GOT3 (cell line): ENCODE measurements at regions not wholly inside any gene's neighbourhood (a gene's known extent, or its start where the extent isn't known, plus 50 kb on each side); places are given as distances from the start of the nearest gene placed in this dataset.

Source experiments
- DNase-seq: peaks from one replicate; lab custom pipeline; 2025; ENCODE audit warnings: mixed read lengths; lab: John Stamatoyannopoulos, UW

- DNase-seq = no peak
Observed at GRCh38 chr15:99509686-99510461, 55.9 kb upstream of the MEF2A start.

DNA sequence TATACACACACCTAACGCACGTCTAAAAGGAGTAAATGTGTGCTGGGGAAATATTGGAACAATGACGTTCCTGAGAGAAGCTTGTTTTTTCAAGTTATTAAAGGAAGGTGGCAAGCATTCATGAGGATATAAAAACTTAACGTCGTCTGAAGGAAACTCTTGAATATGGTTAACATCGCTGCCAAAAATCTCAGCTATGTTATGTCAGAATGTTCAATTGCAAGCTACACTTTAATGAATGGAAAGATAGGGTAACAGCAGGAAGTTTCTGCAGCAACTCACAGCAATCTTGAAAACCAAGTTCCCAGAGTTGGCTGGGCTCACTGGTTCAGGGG, 54.3 kb upstream of the MEF2A start:
- DNase-seq = no peak

- no peak for DNase-seq
Observed at GRCh38 chr15:99511866-99512661, 53.7 kb upstream of the MEF2A start.

DNA sequence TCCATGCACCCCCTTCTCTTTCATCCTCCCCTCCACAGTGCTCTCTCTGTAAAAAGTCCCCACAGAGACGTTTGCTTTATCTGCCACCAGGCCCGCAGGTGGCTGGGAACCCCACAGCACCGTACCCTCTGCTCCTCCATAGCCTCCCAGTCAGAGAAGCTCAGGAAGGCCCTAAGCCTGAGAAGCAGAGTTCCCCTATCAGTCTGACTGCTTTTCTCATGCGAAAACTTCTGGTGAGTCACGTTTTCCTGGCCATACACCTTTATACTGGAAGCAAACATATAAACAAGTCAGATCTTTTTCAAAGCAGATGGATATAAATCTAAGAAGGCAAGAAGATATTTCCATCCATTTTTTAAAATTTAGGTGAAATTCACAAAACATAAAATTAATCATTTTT, 51.5 kb upstream of the MEF2A start:
- no peak for DNase-seq
